Thoracic aorta (tissue), 2 donors: ENCODE measurements at regions not wholly inside any gene's neighbourhood (a gene's known extent, or its start where the extent isn't known, plus 50 kb on each side); places are given as distances from the start of the nearest gene placed in this dataset.

ENCODE experiments used
- ATAC-seq: fragments of 150-250 bp; one replicate; pipeline ENCODE4 v1.8.0; 2017; ENCODE audit warnings: low read depth; ENCODE audit not compliant: insufficient number of reproducible peaks, low FRiP score
- DNase-seq: peaks from one replicate; pipeline ENCODE4 v3.0.0-alpha.2; 2020; ENCODE audit warnings: low spot score
- H3K27ac ChIP-seq, 2 donors: fragments of 200-600 bp; sonication (generic); 1 replicate in 1 of 2; 2 replicates in 1 of 2; pipeline ENCODE4 v1.5.1; 2016; ENCODE audit warnings: mild to moderate bottlenecking in 2 of 2, moderate library complexity in 2 of 2
- H3K27me3 ChIP-seq: fragments of 200-600 bp; sonication (generic); replicated peaks from 2 replicates; pipeline ENCODE4 v1.6.0; 2016; ENCODE audit warnings: mild to moderate bottlenecking; ENCODE audit not compliant: insufficient read depth
- H3K36me3 ChIP-seq: fragments of 200-600 bp; sonication (generic); one replicate; pipeline ENCODE4 v1.5.1; 2016
- H3K4me1 ChIP-seq, 2 donors: fragments of 200-600 bp; sonication (generic); 1 replicate in 1 of 2; 2 replicates in 1 of 2; pipeline versions ENCODE4 v1.5.1 to v1.6.0; 2016; ENCODE audit warnings: low read depth in 2 of 2, mild to moderate bottlenecking in 1 of 2; ENCODE audit not compliant: control insufficient read depth in 1 of 2
- H3K4me3 ChIP-seq: fragments of 200-600 bp; sonication (generic); 2 replicates; pipeline ENCODE4 v1.5.1; 2016; ENCODE audit warnings: mild to moderate bottlenecking
- H3K9me3 ChIP-seq: fragments of 200-600 bp; sonication (generic); 2 replicates; pipeline ENCODE4 v1.5.1; 2016
- CTCF ChIP-seq: fragments of 200-600 bp; sonication (generic); IDR thresholded peaks from one replicate; pipeline ENCODE4 v1.5.1; 2019; ENCODE audit warnings: antibody characterized with exemption

DNA sequence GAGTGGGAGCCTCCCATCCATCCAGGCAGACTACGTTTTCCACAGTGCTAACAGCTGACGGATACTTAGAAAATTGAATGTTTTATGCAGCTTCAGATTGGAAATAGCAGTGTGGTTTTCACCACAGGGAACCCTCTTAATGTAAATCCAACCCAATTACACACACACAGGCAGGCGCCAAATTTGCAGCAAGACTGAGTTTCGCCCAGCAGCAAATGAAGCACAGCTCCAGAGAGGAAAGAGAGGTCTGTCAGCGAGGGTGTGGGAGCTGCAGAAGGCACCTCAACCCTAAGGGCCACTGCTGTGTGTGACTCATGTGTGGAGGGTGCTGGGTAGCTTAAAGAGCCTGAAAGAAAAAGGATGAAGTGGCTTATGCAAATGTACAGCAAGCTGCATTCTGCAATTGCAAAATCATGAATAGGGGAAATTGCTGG is 365.7 kb downstream of the MAFB start:
- Histone ChIP-seq H3K9me3 (no peaks in the 10 kb centered on the region), H3K4me1 (no peaks in the 10 kb centered on the region), H3K27me3 (no peaks in the 10 kb centered on the region), H3K4me3 (no peak overlapping the region), H3K36me3 (no peaks in the 10 kb centered on the region), H3K27ac (no peak overlapping the region)
- DNase-seq (no peak), ATAC-seq (no peak)
- no peak for TF ChIP-seq CTCF

DNA sequence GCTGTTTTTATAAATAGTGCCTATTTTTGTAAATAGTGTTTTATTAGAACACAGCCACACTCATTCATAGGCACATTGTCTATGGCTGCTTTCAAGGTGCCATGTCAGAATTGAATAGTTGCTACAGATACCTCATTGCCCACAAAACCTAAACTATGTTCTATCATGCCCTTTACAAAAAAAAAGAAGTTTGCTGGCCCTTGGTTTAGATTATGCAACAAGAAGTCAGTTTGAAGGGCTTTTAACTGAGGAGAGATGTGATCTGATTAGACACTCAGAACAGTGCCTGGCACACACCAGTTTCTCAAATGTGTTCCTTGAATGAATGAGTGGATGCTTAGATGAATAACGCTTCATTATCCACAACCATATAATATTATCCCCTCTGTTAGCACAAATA is 366.1 kb downstream of the MAFB start:
- peaks cover 0 to under 1% of the 10 kb centered on the region in 2 donors for H3K4me1 ChIP-seq
- TF ChIP-seq CTCF = no peak
- no peaks in the 10 kb centered on the region for H3K9me3 ChIP-seq
- DNase-seq (no peak), ATAC-seq (no peak)
- no peak overlapping the region for H3K4me3 ChIP-seq
- no peak overlapping the region for H3K27ac ChIP-seq
- H3K36me3 ChIP-seq = no peaks in the 10 kb centered on the region
- no peaks in the 10 kb centered on the region for H3K27me3 ChIP-seq

DNA sequence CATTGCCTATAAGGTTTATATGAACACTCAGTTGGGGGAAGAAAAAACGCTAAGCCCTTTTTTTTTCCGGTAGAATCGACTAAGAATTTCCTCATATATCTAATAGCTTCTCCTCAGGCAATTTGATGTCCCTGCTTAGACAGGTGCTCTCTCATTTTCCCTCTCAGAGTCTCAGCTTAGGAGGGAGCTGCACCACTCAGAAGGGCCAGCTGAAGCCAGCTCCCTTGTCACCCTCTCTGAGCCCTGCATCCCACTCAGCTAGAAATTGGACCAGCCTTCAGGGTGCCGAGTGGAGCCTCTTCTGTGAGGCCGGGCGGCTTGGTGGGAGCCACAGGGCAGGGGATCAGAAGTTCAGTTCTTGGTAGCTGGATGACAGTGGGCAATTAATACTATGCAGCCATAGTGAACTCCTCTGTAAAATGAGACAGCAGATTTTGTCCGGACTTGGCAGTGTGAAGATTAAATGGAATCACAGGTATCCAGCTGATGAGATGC is 368.5 kb downstream of the MAFB start:
- Histone ChIP-seq H3K27me3 (no peaks in the 10 kb centered on the region), H3K9me3 (no peaks in the 10 kb centered on the region), H3K36me3 (no peaks in the 10 kb centered on the region), H3K4me3 (no peak overlapping the region), H3K27ac (no peak overlapping the region), H3K4me1 (peaks cover 0 to 14% of the 10 kb centered on the region in 2 donors)
- ATAC-seq (no peak), DNase-seq (no peak)
- no peak for TF ChIP-seq CTCF

- Histone ChIP-seq H3K27ac (no peak overlapping the region), H3K4me3 (no peak overlapping the region), H3K36me3 (no peaks in the 10 kb centered on the region), H3K27me3 (no peaks in the 10 kb centered on the region), H3K4me1 (peaks cover 0 to 17% of the 10 kb centered on the region in 2 donors), H3K9me3 (no peaks in the 10 kb centered on the region)
- no peak for DNase-seq
- no peak for ATAC-seq
- no peak for TF ChIP-seq CTCF
Measured at GRCh38 chr20:40319741-40320516, 369.1 kb downstream of the MAFB start.

GRCh38 chr20:40319056-40319455 is 370.0 kb downstream of the MAFB start:
- Histone ChIP-seq H3K4me3 (no peak overlapping the region), H3K27me3 (no peaks in the 10 kb centered on the region), H3K36me3 (no peaks in the 10 kb centered on the region), H3K4me1 (peaks cover under 1 to 26% of the 10 kb centered on the region in 2 donors), H3K9me3 (no peaks in the 10 kb centered on the region), H3K27ac (no peak overlapping the region)
- TF ChIP-seq CTCF = no peak
- ATAC-seq = no peak
- no peak for DNase-seq
